ENCODE measurements at regions not wholly inside any gene's neighbourhood (a gene's known extent, or its start where the extent isn't known, plus 50 kb on each side); places are given as distances from the start of the nearest gene placed in this dataset.

GRCh38 chr9:78669591-78669990 lies 372.7 kb downstream of the PSAT1 start:
- TF ChIP-seq CTCF (IDR thresholded peaks at IDR 0.05), result no peak
- no peak for TF ChIP-seq POLR2A (IDR thresholded peaks at IDR 0.05)
